ENCODE measurements at regions not wholly inside any gene's neighbourhood (a gene's known extent, or its start where the extent isn't known, plus 50 kb on each side); places are given as distances from the start of the nearest gene placed in this dataset.

DNA sequence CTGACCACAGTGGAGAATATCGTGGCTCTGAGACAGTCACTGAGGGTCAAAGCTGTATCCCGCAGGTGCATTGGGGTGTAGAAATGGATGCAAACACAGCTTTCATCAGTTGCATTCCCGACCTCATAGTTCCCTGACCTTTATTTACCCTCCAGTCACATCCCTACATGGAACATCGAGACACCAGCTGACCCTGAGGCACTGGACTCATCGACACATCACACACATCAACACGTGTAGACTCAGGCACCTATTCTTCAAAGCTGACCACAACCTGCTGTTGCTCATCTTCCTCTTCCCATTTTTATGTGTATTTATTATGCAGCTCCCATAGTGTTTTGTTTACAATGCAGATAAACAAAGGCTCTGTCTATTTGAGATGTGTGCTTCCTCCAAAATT is 396.9 kb upstream of the NRP1 start:
- Histone ChIP-seq H3K56ac (replicated peaks; ENCODE audit: insufficient read length, low read depth, low read length) (no peak overlapping the region), H2AFZ (ENCODE audit: low read length) (no peak overlapping the region), H3K9me3 (ENCODE audit: insufficient read depth in 2 of 2, low read depth in 1 of 2, low read length in 1 of 2) (peaks cover 5% of the 10 kb centered on the region in 2 experiments; a peak in 2 of 4 replicates), H4K20me1 (replicated peaks in 1 of 2; ENCODE audit: control insufficient read depth in 1 of 2, insufficient read depth in 2 of 2, low read length in 2 of 2) (no peaks in the 10 kb centered on the region), H3K36me3 (ENCODE audit: control insufficient read depth in 2 of 4, insufficient read depth in 4 of 4, low read length in 3 of 4) (no peaks in the 10 kb centered on the region), H3K23me2 (ENCODE audit: low read depth, low read length) (no peaks in the 10 kb centered on the region), H3K4me1 (replicated peaks in 1 of 4; ENCODE audit: control insufficient read depth in 3 of 4, insufficient read depth in 4 of 4, low read length in 3 of 4) (no peaks in the 10 kb centered on the region), H3K27ac (ENCODE audit: low read depth, low read length) (no peak overlapping the region), H3K18ac (ENCODE audit: extremely low read depth, low read length) (no peak overlapping the region), H2BK120ac (replicated peaks; ENCODE audit: low read depth, low read length) (no peak overlapping the region), H3K14ac (ENCODE audit: insufficient read length) (no peak overlapping the region), H4K91ac (replicated peaks; ENCODE audit: insufficient read length, low read length) (no peak overlapping the region), H4K5ac (ENCODE audit: insufficient read length, low read depth, low read length) (no peak overlapping the region), H3K79me1 (ENCODE audit: low read depth, low read length) (no peaks in the 10 kb centered on the region), H2BK20ac (ENCODE audit: low read length) (no peak overlapping the region), H2BK12ac (ENCODE audit: low read depth, low read length) (no peak overlapping the region), H3K9ac (replicated peaks in 1 of 4; ENCODE audit: extremely low read depth in 1 of 4, low read depth in 3 of 4, low read length in 3 of 4) (no peak overlapping the region), H3K23ac (ENCODE audit: insufficient read length) (no peak overlapping the region), H4K8ac (ENCODE audit: extremely low read depth, insufficient read depth, low read length) (no peak overlapping the region), H3K79me2 (ENCODE audit: control insufficient read depth in 1 of 2, insufficient read depth in 2 of 2, low read length in 2 of 2) (no peaks in the 10 kb centered on the region), H2BK15ac (ENCODE audit: low read length) (no peak overlapping the region), H3K4me2 (ENCODE audit: insufficient read depth in 1 of 2, low read depth in 2 of 2, low read length in 2 of 2) (no peak overlapping the region), H2AK5ac (ENCODE audit: low read depth, low read length) (no peak overlapping the region), H3K4me3 (ENCODE audit: extremely low read depth in 1 of 4, insufficient read depth in 2 of 4, low read depth in 3 of 4, low read length in 4 of 4) (no peak overlapping the region), H3K4ac (replicated peaks; ENCODE audit: insufficient read length, low read depth, low read length) (no peak overlapping the region), H3K27me3 (replicated peaks in 1 of 4; ENCODE audit: control insufficient read depth in 3 of 4, extremely low read depth in 1 of 4, insufficient read depth in 3 of 4, low read length in 3 of 4) (no peaks in the 10 kb centered on the region), H2BK5ac (ENCODE audit: low read depth, low read length) (no peak overlapping the region)
- FAIRE-seq (no peak), DNase-seq (ENCODE audit: low read depth in 1 of 2, low spot score in 2 of 2) (no peak)
- CTCF ChIA-PET (ENCODE audit: partially characterized antibody): no interaction called here
- POLR2A ChIA-PET (ENCODE audit: partially characterized antibody): no interaction called here
- WGBS, 2 experiments (ENCODE audit: extremely low coverage in 1 of 2, insufficient coverage in 1 of 2, insufficient read length in 1 of 2, insufficient replicate concordance in 2 of 2, low coverage in 1 of 2, low lambda C conversion rate in 2 of 2, missing lambda C conversion rate in 1 of 2): 86% methylated on average over 6 of the region's 6 CpGs; no CpG with 5 or more reads in 1 of the 2 experiments
- TF ChIP-seq CBX5 (IDR thresholded peaks at IDR 0.05; ENCODE audit: low read depth, low read length): no peak
- no peak for TF ChIP-seq CREB1 (IDR thresholded peaks at IDR 0.05)
- TF ChIP-seq RNF2 (IDR thresholded peaks at IDR 0.05; ENCODE audit: borderline replicate concordance, low read depth, low read length, missing control alignments, poor library complexity, severe bottlenecking): no peak
- TF ChIP-seq MAFK (IDR thresholded peaks at IDR 0.05; ENCODE audit: low read depth, low read length): no peak
- no peak for TF ChIP-seq CTBP2 (IDR thresholded peaks at IDR 0.05; ENCODE audit: borderline replicate concordance, insufficient read depth, insufficient read length, low read length)
- no peak for TF ChIP-seq FOSL1 (IDR thresholded peaks at IDR 0.05; ENCODE audit: insufficient read depth, low read depth, low read length)

Measured in H1 (cell line).